ENCODE measurements at regions not wholly inside any gene's neighbourhood (a gene's known extent, or its start where the extent isn't known, plus 50 kb on each side); places are given as distances from the start of the nearest gene placed in this dataset.

DNA sequence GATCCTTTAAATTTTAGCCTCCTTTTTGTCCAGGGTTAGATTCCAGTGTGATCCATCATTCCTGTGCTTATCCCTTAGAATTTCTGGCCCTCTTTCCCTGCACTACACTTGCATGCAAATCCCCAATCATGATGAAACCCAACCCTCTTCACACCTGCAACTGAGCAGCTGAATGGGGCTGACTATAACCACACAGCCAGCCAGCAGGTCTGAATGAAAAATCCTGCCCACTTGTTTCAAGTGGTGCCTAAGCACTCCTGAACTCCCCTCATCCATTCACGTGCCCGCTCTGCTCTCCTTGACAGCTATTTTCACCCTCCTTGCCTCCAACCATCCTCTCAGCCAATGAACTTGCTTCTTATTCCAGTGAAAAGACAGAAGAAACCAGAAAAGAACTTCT is 80.5 kb upstream of the AFF3 start:
- TF ChIP-seq, protein P1, sequence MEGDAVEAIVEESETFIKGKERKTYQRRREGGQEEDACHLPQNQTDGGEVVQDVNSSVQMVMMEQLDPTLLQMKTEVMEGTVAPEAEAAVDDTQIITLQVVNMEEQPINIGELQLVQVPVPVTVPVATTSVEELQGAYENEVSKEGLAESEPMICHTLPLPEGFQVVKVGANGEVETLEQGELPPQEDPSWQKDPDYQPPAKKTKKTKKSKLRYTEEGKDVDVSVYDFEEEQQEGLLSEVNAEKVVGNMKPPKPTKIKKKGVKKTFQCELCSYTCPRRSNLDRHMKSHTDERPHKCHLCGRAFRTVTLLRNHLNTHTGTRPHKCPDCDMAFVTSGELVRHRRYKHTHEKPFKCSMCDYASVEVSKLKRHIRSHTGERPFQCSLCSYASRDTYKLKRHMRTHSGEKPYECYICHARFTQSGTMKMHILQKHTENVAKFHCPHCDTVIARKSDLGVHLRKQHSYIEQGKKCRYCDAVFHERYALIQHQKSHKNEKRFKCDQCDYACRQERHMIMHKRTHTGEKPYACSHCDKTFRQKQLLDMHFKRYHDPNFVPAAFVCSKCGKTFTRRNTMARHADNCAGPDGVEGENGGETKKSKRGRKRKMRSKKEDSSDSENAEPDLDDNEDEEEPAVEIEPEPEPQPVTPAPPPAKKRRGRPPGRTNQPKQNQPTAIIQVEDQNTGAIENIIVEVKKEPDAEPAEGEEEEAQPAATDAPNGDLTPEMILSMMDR (IDR thresholded peaks at IDR 0.05; ENCODE audit: poor library complexity) = no peak
- no peak for TF ChIP-seq EZH2 (IDR thresholded peaks at IDR 0.05; ENCODE audit: borderline replicate concordance)
- TF ChIP-seq EZH2phosphoT487 (IDR thresholded peaks at IDR 0.05; ENCODE audit: low read depth, severe bottlenecking, unreplicated experiment) = no peak
